ENCODE measurements at regions not wholly inside any gene's neighbourhood (a gene's known extent, or its start where the extent isn't known, plus 50 kb on each side); places are given as distances from the start of the nearest gene placed in this dataset.

DNA sequence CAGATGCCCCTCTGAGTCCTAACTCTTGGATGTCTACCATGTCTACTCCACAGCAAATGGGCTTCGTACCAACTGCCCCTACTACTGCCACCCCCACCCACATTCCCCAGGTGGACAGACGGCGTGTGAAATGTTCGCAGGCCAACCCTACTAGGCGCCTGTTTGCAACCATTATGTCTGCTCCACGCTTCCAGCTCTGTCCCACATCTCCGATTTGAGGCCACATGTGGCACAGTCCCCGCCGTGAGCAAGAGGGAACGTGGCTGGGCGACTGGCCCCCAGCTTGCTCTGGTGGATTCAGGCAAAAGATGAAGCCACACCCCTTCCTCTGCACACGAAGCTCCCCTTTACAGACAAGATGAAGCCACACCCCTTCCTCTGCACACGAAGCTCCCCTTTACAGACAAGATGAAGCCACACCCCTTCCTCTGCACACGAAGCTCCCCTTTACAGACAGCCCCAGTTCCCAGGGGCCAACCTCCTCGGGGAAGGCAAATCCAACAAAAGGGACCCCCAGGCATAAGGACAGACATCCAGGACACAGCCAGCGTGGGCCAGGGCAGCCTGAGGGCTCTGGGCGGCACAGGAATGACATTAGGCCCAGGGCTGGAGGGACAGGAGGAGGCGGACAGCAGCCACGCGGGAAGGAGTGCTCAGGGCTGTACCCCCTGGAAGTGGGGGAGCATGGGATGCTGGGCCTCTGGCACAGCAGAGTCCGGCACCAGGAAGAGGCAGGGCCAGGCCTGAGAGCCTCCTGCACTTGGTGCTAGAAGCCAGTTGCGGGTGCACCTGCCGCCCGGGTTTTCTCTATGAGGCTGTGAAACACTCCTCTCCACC is 106.2 kb downstream of the SHANK2 start:
- WGBS (ENCODE audit: insufficient coverage): 83% methylated on average over 19 of the region's 24 CpGs
- no peaks in the 10 kb centered on the region for H3K9me3 ChIP-seq (ENCODE audit: control insufficient read depth, insufficient read depth, low read length)
- no peak for DNase-seq (ENCODE audit: low read depth in 4 of 6, low spot score in 6 of 6)
- no peak overlapping the region for H3K4me3 ChIP-seq (ENCODE audit: low read depth, low read length)
- H3K36me3 ChIP-seq (ENCODE audit: control insufficient read depth, insufficient read depth, low read length): peaks cover 5% of the 10 kb centered on the region
- H3K27ac ChIP-seq (ENCODE audit: low read depth, low read length): no peak overlapping the region
- no peaks in the 10 kb centered on the region for H3K4me1 ChIP-seq (ENCODE audit: control insufficient read depth, insufficient read depth, low read length)
- no peaks in the 10 kb centered on the region for H3K27me3 ChIP-seq (ENCODE audit: control insufficient read depth, insufficient read depth, low read length)

- no peak for DNase-seq (ENCODE audit: low read depth in 4 of 6, low spot score in 6 of 6)
- Histone ChIP-seq H3K4me3 (ENCODE audit: low read depth, low read length) (no peak overlapping the region), H3K27ac (ENCODE audit: low read depth, low read length) (no peak overlapping the region), H3K27me3 (ENCODE audit: control insufficient read depth, insufficient read depth, low read length) (no peaks in the 10 kb centered on the region), H3K4me1 (ENCODE audit: control insufficient read depth, insufficient read depth, low read length) (peaks cover 6% of the 10 kb centered on the region), H3K36me3 (ENCODE audit: control insufficient read depth, insufficient read depth, low read length) (peaks cover 5% of the 10 kb centered on the region), H3K9me3 (ENCODE audit: control insufficient read depth, insufficient read depth, low read length) (no peaks in the 10 kb centered on the region)
- 84% methylated on average over 9 of the region's 9 CpGs for WGBS (ENCODE audit: insufficient coverage)
These were observed 107.0 kb downstream of the SHANK2 start for GRCh38 chr11:71145368-71145767.

DNA sequence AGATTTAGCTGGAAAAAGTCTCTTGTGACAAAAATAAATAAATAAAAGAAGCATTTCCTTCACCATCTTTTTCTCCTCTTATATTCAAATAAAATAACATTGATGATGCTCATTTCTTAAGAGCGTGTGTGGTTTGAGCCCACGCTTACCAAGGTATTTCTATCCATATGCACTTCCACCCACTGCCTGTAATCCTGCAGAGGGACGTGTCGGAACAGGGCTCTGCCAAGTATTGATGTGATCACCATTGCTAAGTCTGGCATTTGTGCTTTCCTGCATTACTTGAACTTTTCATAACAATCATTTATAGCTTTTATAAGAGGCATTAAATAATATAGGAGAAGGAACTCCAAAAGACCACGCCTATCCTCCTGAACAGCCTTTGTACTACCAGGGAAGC is 107.6 kb downstream of the SHANK2 start:
- no peaks in the 10 kb centered on the region for H3K9me3 ChIP-seq (ENCODE audit: control insufficient read depth, insufficient read depth, low read length)
- no peak overlapping the region for H3K4me3 ChIP-seq (ENCODE audit: low read depth, low read length)
- WGBS (ENCODE audit: insufficient coverage): 100% methylated on average over 2 of the region's 5 CpGs
- H3K4me1 ChIP-seq (ENCODE audit: control insufficient read depth, insufficient read depth, low read length): peaks cover 13% of the 10 kb centered on the region
- DNase-seq (ENCODE audit: low read depth in 4 of 6, low spot score in 6 of 6): no peak
- no peaks in the 10 kb centered on the region for H3K27me3 ChIP-seq (ENCODE audit: control insufficient read depth, insufficient read depth, low read length)
- H3K27ac ChIP-seq (ENCODE audit: low read depth, low read length): no peak overlapping the region
- H3K36me3 ChIP-seq (ENCODE audit: control insufficient read depth, insufficient read depth, low read length): peaks cover 5% of the 10 kb centered on the region

DNA sequence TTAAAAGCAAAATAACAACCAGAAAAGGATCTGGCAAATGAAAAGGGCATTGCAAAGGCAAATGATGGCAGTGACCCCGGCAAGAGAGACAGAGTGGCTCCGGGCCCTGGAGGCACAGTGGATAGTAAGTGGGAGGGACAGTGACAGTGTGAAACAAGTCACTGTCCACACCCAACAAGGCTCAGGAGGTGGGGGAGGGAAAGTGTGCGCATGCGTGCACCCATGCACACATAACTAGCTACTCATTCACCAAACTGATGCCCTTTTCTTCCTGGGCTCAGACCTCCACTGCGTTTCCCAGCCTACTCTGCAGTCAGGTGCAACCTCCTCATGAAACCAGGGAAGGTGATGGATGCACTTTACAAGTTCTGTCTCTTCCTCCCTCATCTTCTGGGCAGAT is 108.4 kb downstream of the SHANK2 start:
- DNase-seq (ENCODE audit: low read depth in 4 of 6, low spot score in 6 of 6): no peak
- 85% methylated on average over 3 of the region's 5 CpGs for WGBS (ENCODE audit: insufficient coverage)
- Histone ChIP-seq H3K27ac (ENCODE audit: low read depth, low read length) (no peak overlapping the region), H3K4me1 (ENCODE audit: control insufficient read depth, insufficient read depth, low read length) (peaks cover 18% of the 10 kb centered on the region), H3K4me3 (ENCODE audit: low read depth, low read length) (no peak overlapping the region), H3K9me3 (ENCODE audit: control insufficient read depth, insufficient read depth, low read length) (no peaks in the 10 kb centered on the region), H3K27me3 (ENCODE audit: control insufficient read depth, insufficient read depth, low read length) (no peaks in the 10 kb centered on the region), H3K36me3 (ENCODE audit: control insufficient read depth, insufficient read depth, low read length) (peaks cover 5% of the 10 kb centered on the region)

DNA sequence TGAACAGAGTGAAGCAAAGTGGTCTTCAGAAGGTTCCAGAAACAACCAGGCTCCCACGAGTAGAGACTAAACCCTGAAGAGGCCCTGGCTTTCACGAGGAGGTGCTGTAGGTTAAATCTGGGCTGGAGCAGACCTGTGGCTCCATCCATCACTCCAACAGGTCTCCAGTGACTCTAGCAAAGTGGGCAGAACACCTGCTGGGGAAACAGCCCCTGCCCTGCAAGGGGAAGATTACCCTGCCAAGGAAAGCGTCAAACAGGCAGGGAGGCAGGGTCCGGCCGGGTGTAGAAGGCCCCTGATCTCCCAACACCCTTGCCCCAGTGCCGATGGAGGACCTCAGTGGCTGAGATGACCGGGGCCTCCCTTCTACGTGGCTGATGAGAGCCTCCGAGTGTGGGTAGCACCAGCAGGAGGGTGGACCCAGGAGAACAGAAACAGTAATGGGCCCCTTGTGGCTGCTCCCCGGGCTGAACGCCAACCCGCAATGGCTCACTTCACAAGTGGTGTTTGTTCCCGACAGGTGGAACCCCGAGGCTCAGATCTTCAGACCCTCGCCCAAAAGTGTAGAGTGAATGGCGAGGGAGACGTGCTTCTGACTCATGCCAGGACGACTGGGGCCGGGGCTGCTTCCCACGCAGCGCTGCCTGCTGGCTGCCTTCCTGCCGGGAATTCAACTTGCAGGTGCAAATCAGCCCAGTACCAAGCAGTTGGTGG is 112.0 kb downstream of the SHANK2 start:
- Histone ChIP-seq H3K9me3 (ENCODE audit: control insufficient read depth, insufficient read depth, low read length) (no peaks in the 10 kb centered on the region), H3K4me1 (ENCODE audit: control insufficient read depth, insufficient read depth, low read length) (peaks cover 24% of the 10 kb centered on the region), H3K27ac (ENCODE audit: low read depth, low read length) (peak overlapping the region; percentile 71), H3K27me3 (ENCODE audit: control insufficient read depth, insufficient read depth, low read length) (no peaks in the 10 kb centered on the region), H3K4me3 (ENCODE audit: low read depth, low read length) (no peak overlapping the region), H3K36me3 (ENCODE audit: control insufficient read depth, insufficient read depth, low read length) (no peaks in the 10 kb centered on the region)
- WGBS (ENCODE audit: insufficient coverage): 50% methylated on average over 18 of the region's 22 CpGs
- peak in 2 of 6 donors; percentile 6 to 19 for DNase-seq (ENCODE audit: low read depth in 4 of 6, low spot score in 6 of 6)

DNA sequence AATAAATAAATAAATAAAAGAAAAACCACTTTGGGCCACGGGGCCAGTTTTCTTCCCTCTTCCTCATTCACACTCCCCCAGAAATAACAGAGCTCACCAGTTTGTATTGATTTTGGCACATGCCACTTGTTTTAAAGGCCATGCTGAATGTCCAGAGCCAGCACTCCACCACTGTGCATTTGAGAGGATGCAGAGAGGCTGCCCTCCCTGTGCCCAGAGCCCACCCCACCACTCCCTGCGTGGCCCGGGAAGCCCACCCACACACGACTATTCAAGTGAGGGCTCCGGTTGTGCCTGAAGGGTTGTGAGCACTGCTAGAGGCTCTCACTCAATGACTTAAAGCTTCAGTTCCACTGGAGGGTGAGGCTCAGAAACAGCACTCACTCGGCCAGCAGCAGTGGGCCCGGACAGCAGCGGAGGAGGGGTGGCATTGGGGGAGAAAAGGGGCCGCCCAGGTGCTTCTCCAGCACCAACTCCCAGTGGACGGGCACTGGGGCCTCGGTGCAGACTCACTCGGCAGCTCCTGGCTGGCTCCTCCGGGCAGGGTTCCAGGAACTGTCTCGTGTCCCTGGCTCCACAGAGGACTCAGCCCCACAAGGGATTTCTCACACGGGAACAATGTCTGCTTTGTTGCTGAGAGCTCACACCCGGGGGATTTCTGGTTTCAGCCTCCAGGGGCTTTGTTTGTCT is 112.7 kb downstream of the SHANK2 start:
- H3K27ac ChIP-seq (ENCODE audit: low read depth, low read length): peak overlapping the region; percentile 71
- H3K4me3 ChIP-seq (ENCODE audit: low read depth, low read length): no peak overlapping the region
- peak in 5 of 6 donors; percentile 63 to 91 (median 74) for DNase-seq (ENCODE audit: low read depth in 4 of 6, low spot score in 6 of 6)
- 21% methylated on average over 13 of the region's 16 CpGs for WGBS (ENCODE audit: insufficient coverage)
- no peaks in the 10 kb centered on the region for H3K36me3 ChIP-seq (ENCODE audit: control insufficient read depth, insufficient read depth, low read length)
- no peaks in the 10 kb centered on the region for H3K9me3 ChIP-seq (ENCODE audit: control insufficient read depth, insufficient read depth, low read length)
- no peaks in the 10 kb centered on the region for H3K27me3 ChIP-seq (ENCODE audit: control insufficient read depth, insufficient read depth, low read length)
- H3K4me1 ChIP-seq (ENCODE audit: control insufficient read depth, insufficient read depth, low read length): peaks cover 24% of the 10 kb centered on the region

GRCh38 chr11:71138737-71139425 is 113.5 kb downstream of the SHANK2 start:
- H3K27ac ChIP-seq (ENCODE audit: low read depth, low read length): no peak overlapping the region
- H3K4me3 ChIP-seq (ENCODE audit: low read depth, low read length): no peak overlapping the region

GRCh38 chr11:71137376-71137775 is 115.0 kb downstream of the SHANK2 start:
- Histone ChIP-seq H3K4me3 (ENCODE audit: low read depth, low read length) (no peak overlapping the region), H3K27me3 (ENCODE audit: control insufficient read depth, insufficient read depth, low read length) (no peaks in the 10 kb centered on the region), H3K9me3 (ENCODE audit: control insufficient read depth, insufficient read depth, low read length) (no peaks in the 10 kb centered on the region), H3K4me1 (ENCODE audit: control insufficient read depth, insufficient read depth, low read length) (peaks cover 24% of the 10 kb centered on the region), H3K36me3 (ENCODE audit: control insufficient read depth, insufficient read depth, low read length) (no peaks in the 10 kb centered on the region), H3K27ac (ENCODE audit: low read depth, low read length) (no peak overlapping the region)
- WGBS (ENCODE audit: insufficient coverage): 96% methylated on average over 9 of the region's 9 CpGs
- DNase-seq (ENCODE audit: low read depth in 4 of 6, low spot score in 6 of 6): no peak

More at GRCh38 chr11:71138737-71139425, 113.5 kb downstream of the SHANK2 start:
- H3K27me3 ChIP-seq (ENCODE audit: control insufficient read depth, insufficient read depth, low read length): no peaks in the 10 kb centered on the region
- H3K36me3 ChIP-seq (ENCODE audit: control insufficient read depth, insufficient read depth, low read length): no peaks in the 10 kb centered on the region
- H3K4me1 ChIP-seq (ENCODE audit: control insufficient read depth, insufficient read depth, low read length): peaks cover 24% of the 10 kb centered on the region
- 47% methylated on average over 8 of the region's 15 CpGs for WGBS (ENCODE audit: insufficient coverage)
- H3K9me3 ChIP-seq (ENCODE audit: control insufficient read depth, insufficient read depth, low read length): no peaks in the 10 kb centered on the region
- DNase-seq (ENCODE audit: low read depth in 4 of 6, low spot score in 6 of 6): peak in 2 of 6 donors; percentile 36 to 38

DNA sequence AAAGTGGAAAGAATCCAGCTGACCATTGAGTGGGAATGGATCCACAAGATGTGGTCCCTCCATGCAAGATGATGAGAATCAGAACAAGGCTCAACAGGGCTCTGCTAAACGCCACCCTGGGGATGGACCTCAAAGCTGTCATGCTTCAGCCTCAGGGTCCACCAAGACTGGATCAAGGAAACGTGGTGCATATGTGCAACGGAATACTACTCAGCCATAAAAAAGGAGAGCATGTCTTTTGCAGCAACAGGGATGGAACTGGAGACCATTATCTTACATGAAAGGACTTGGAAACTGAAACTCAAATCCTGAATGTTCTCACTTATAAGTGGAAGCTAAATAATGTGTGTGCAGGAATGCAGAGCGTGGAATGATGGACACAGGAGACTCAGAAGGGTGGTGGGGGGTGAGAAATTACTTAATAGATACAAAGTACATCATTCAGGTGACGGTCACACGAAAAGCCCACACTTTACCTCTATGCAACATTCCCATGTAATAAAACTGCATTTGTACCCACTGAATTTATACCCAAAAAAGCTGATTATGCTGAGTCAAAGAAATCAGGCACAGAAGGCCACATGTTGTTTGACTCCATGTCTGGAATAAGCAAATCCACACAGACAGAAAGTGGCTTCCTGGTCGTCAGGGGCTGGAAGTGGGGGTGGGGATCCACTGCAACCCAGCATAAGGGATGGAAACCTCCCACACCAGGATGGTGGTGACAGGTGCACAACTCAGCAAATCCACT is 116.1 kb downstream of the SHANK2 start:
- no peaks in the 10 kb centered on the region for H3K36me3 ChIP-seq (ENCODE audit: control insufficient read depth, insufficient read depth, low read length)
- WGBS (ENCODE audit: insufficient coverage): 86% methylated on average over 3 of the region's 7 CpGs
- no peaks in the 10 kb centered on the region for H3K27me3 ChIP-seq (ENCODE audit: control insufficient read depth, insufficient read depth, low read length)
- H3K9me3 ChIP-seq (ENCODE audit: control insufficient read depth, insufficient read depth, low read length): no peaks in the 10 kb centered on the region
- DNase-seq (ENCODE audit: low read depth in 4 of 6, low spot score in 6 of 6): no peak
- no peak overlapping the region for H3K4me3 ChIP-seq (ENCODE audit: low read depth, low read length)
- no peak overlapping the region for H3K27ac ChIP-seq (ENCODE audit: low read depth, low read length)
- peaks cover 29% of the 10 kb centered on the region for H3K4me1 ChIP-seq (ENCODE audit: control insufficient read depth, insufficient read depth, low read length)
